Panc1 (cell line): ENCODE measurements at regions not wholly inside any gene's neighbourhood (a gene's known extent, or its start where the extent isn't known, plus 50 kb on each side); places are given as distances from the start of the nearest gene placed in this dataset.

Experiments
- POLR2AphosphoS5 ChIP-seq: IDR thresholded peaks from 2 replicates; pipeline ENCODE4 v1.6.1; 2012; ENCODE audit warnings: mild to moderate bottlenecking, low read depth, low read length, moderate library complexity
- SIN3A ChIP-seq: IDR thresholded peaks from 2 replicates; pipeline ENCODE4 v1.6.1; 2012; ENCODE audit warnings: low read depth, mild to moderate bottlenecking, low read length, moderate library complexity, borderline replicate concordance; ENCODE audit not compliant: insufficient read depth
- TF ChIP-seq, protein P1 (sequence below): fragments of 450-650 bp; IDR thresholded peaks from 2 replicates; pipeline ENCODE4 v1.5.1; 2017; ENCODE audit warnings: mild to moderate bottlenecking
- TF ChIP-seq, protein P2 (sequence below), 2 experiments: IDR thresholded peaks; 2 replicates each; pipeline ENCODE4 v1.6.1; 2011 to 2012; ENCODE audit warnings: low read depth in 2 of 2, control low read depth in 1 of 2, low read length in 1 of 2, mild to moderate bottlenecking in 1 of 2, moderate library complexity in 1 of 2; ENCODE audit not compliant: insufficient read depth in 1 of 2

DNA sequence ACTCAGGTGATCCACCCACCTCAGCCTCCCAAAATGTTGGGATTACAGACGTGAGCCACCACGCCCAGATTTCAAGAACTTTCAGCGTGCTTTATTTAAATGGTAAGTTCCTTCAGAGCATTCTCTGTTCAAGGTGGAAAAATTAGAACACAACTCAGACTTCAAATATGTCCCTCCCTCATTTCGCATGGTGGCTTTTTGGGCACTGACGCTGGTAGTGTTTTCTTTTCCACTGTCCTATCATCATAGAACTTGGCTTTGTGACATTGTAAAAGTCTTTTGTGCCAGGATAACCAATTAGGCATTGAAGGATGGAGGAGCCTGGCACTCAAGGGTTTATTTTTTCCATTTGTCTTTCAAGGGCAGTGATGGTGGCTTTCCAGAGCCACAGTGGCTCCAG lies 190.8 kb downstream of the NUAK1 start:
- TF ChIP-seq, protein P1, sequence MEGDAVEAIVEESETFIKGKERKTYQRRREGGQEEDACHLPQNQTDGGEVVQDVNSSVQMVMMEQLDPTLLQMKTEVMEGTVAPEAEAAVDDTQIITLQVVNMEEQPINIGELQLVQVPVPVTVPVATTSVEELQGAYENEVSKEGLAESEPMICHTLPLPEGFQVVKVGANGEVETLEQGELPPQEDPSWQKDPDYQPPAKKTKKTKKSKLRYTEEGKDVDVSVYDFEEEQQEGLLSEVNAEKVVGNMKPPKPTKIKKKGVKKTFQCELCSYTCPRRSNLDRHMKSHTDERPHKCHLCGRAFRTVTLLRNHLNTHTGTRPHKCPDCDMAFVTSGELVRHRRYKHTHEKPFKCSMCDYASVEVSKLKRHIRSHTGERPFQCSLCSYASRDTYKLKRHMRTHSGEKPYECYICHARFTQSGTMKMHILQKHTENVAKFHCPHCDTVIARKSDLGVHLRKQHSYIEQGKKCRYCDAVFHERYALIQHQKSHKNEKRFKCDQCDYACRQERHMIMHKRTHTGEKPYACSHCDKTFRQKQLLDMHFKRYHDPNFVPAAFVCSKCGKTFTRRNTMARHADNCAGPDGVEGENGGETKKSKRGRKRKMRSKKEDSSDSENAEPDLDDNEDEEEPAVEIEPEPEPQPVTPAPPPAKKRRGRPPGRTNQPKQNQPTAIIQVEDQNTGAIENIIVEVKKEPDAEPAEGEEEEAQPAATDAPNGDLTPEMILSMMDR, result no peak
- TF ChIP-seq SIN3A (no peak), POLR2AphosphoS5 (no peak)
- TF ChIP-seq, protein P2, sequence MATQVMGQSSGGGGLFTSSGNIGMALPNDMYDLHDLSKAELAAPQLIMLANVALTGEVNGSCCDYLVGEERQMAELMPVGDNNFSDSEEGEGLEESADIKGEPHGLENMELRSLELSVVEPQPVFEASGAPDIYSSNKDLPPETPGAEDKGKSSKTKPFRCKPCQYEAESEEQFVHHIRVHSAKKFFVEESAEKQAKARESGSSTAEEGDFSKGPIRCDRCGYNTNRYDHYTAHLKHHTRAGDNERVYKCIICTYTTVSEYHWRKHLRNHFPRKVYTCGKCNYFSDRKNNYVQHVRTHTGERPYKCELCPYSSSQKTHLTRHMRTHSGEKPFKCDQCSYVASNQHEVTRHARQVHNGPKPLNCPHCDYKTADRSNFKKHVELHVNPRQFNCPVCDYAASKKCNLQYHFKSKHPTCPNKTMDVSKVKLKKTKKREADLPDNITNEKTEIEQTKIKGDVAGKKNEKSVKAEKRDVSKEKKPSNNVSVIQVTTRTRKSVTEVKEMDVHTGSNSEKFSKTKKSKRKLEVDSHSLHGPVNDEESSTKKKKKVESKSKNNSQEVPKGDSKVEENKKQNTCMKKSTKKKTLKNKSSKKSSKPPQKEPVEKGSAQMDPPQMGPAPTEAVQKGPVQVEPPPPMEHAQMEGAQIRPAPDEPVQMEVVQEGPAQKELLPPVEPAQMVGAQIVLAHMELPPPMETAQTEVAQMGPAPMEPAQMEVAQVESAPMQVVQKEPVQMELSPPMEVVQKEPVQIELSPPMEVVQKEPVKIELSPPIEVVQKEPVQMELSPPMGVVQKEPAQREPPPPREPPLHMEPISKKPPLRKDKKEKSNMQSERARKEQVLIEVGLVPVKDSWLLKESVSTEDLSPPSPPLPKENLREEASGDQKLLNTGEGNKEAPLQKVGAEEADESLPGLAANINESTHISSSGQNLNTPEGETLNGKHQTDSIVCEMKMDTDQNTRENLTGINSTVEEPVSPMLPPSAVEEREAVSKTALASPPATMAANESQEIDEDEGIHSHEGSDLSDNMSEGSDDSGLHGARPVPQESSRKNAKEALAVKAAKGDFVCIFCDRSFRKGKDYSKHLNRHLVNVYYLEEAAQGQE (IDR thresholded peaks at IDR 0.05; ENCODE audit: insufficient read depth in 1 of 2, low read depth in 2 of 2, low read length in 1 of 2), result no peak
